ENCODE measurements at regions not wholly inside any gene's neighbourhood (a gene's known extent, or its start where the extent isn't known, plus 50 kb on each side); places are given as distances from the start of the nearest gene placed in this dataset.
A peak's percentile ranks its signal among the peaks of the same experiment; 100 is the strongest.

DNA sequence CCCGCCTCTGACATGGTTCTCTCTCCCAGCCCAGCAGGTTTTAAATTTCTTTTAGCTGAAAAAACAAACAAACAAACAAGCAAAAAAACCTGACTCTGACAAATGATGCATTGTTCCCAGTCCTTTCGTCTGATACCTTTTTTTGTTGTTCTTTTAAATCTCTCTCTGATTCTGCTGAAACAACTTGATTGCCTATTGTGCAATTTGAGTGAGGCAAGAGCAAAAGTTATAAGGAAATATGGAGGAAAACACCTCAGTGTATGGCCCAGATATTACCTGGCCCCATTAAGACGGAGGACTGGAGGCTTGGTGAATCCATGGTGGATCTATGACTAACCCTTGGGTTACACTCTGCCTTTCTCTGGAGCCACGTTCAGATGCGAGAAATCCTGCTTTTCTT lies 164.0 kb downstream of the MELK start:
- Histone ChIP-seq H3K4me1 (ENCODE audit: low read depth) (no peaks in the 10 kb centered on the region), H3K27ac (no peak overlapping the region)

DNA sequence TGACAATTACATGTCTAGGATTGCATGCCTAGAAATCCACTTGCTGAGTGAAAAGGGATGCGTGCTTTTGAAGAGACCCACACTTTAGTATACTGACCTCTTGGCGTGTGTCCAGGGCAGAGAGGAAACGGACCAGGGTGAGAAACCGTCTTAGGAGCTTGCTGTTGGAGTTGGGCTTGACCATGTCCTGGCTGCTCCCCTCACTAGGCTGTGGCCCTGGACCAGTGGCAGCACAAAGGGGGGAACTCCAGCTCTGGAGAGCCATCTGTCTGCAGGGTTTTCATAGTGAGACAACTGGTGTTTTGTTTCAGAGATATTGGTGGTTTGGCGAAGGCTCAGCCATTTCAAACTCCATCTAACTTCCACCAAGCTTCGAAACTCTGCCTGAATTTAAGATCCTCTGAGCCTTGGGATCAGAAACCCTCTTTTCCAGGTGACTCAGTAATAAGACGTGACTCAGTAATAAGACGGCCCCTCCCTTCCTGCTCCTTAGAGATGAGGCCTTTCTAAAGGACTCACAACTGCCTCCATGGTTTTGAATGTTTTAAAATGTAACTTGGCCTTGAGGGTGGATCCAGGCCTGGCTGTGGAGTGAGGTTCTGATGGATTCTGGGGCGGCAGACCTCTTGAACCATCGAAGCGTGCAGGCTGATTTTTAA lies 165.8 kb downstream of the MELK start:
- TF ChIP-seq, protein P1, sequence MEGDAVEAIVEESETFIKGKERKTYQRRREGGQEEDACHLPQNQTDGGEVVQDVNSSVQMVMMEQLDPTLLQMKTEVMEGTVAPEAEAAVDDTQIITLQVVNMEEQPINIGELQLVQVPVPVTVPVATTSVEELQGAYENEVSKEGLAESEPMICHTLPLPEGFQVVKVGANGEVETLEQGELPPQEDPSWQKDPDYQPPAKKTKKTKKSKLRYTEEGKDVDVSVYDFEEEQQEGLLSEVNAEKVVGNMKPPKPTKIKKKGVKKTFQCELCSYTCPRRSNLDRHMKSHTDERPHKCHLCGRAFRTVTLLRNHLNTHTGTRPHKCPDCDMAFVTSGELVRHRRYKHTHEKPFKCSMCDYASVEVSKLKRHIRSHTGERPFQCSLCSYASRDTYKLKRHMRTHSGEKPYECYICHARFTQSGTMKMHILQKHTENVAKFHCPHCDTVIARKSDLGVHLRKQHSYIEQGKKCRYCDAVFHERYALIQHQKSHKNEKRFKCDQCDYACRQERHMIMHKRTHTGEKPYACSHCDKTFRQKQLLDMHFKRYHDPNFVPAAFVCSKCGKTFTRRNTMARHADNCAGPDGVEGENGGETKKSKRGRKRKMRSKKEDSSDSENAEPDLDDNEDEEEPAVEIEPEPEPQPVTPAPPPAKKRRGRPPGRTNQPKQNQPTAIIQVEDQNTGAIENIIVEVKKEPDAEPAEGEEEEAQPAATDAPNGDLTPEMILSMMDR (IDR thresholded peaks at IDR 0.05; ENCODE audit: low read depth, low read length): no peak
- no peaks in the 10 kb centered on the region for H3K9me3 ChIP-seq (ENCODE audit: low read depth)
- peak in 1 of 2 donors; percentile 45 for DNase-seq (ENCODE audit: low read depth in 1 of 2, low spot score in 1 of 2)
- no peak overlapping the region for H3K27ac ChIP-seq
- H3K4me3 ChIP-seq: no peak overlapping the region
- no peaks in the 10 kb centered on the region for H3K36me3 ChIP-seq
- H3K4me1 ChIP-seq (ENCODE audit: low read depth): no peaks in the 10 kb centered on the region
- peaks cover 6% of the 10 kb centered on the region for H3K27me3 ChIP-seq

More for the DNA sequence above, 164.0 kb downstream of the MELK start:
- Histone ChIP-seq H3K9me3 (ENCODE audit: low read depth) (no peaks in the 10 kb centered on the region), H3K4me3 (no peak overlapping the region), H3K36me3 (no peaks in the 10 kb centered on the region), H3K27me3 (no peaks in the 10 kb centered on the region)
- TF ChIP-seq, protein P1 (IDR thresholded peaks at IDR 0.05; ENCODE audit: low read depth, low read length): no peak
- no peak for DNase-seq (ENCODE audit: low read depth in 1 of 2, low spot score in 1 of 2)

DNA sequence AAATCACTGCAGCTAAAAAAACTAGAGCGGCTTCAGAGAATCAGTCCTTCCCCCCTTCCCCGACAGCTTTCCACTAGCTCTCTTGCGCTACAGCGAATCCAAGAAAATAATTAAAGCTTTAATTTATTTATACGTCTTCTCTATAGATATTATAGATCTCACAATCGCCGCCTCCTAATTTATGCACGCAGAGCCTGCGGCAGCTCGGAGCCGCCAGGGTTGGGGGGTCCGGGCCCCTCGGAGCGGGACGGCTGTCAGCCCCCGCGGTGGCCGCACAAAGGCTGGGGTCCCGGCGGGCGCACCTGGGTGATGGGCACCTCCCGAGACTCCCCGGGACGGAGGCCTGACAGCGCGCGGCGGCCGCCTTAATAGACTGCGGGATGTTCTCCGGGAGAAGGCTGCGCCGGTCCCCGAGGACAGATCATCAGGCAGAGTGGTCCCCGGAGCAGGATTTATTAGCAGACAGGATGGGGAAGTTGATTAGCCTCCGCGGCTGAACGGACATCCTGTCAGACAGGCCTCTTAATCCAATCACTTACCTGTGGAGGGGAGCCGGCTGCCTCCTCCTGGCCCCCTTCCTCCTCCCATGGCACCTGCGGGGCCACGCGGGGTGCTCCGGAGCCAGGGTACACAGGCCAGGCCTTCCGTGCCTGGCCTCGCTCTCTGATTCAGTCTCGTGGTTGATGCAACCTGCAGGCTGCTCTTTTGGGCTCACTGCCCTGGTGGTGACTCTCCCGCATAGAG lies 166.8 kb downstream of the MELK start:
- DNase-seq (ENCODE audit: low read depth in 1 of 2, low spot score in 1 of 2): no peak
- no peak overlapping the region for H3K4me3 ChIP-seq
- TF ChIP-seq, protein P1 (IDR thresholded peaks at IDR 0.05; ENCODE audit: low read depth, low read length): no peak
- H3K27ac ChIP-seq: no peak overlapping the region
- H3K4me1 ChIP-seq (ENCODE audit: low read depth): no peaks in the 10 kb centered on the region
- H3K36me3 ChIP-seq: no peaks in the 10 kb centered on the region
- H3K27me3 ChIP-seq: peaks cover 8% of the 10 kb centered on the region
- H3K9me3 ChIP-seq (ENCODE audit: low read depth): no peaks in the 10 kb centered on the region

DNA sequence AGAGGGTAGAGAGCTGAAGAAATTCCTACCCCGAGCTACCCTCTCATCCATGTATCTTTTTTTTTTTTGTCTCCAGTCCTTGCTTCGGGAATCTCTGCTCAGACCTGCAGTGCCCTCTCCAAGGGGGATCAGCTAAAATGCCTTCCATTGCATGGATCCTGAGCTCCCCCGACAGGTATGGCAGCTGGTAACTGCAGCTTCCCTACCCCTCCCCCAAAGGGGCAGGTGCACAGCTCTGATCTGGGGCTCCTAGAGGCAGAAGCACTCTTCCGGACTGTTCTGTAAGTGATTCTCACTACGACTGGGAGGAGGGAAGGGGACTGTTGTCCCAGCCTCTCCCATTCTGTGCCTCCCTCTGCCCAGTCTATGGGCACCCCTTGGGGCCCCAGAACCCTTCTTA lies 169.6 kb downstream of the MELK start:
- no peak overlapping the region for H3K27ac ChIP-seq
- no peaks in the 10 kb centered on the region for H3K4me1 ChIP-seq (ENCODE audit: low read depth)
- H3K36me3 ChIP-seq: no peaks in the 10 kb centered on the region
- no peaks in the 10 kb centered on the region for H3K9me3 ChIP-seq (ENCODE audit: low read depth)
- no peak overlapping the region for H3K4me3 ChIP-seq
- TF ChIP-seq, protein P1 (IDR thresholded peaks at IDR 0.05; ENCODE audit: low read depth, low read length): no peak
- DNase-seq (ENCODE audit: low read depth in 1 of 2, low spot score in 1 of 2): no peak
- H3K27me3 ChIP-seq: peaks cover 8% of the 10 kb centered on the region

DNA sequence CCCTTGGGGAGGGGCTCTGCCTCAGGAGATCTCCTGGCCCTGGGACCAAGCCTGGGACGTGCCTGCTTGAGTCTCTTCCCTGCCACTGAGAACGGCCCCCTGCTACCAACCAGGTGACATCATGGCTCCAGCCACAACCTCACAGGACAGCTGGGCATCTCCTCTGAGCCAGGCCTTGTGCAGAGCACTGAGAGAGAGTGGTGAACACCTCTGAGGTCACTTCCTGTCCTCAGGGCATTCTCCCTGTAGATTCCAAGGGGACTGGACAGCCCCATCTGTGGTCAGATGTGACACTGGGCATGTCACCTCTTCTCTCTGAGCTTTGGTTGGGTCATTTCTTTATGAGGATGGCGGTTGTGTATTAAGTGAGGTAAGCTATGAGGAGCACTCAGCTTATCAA lies 172.0 kb downstream of the MELK start:
- Histone ChIP-seq H3K4me3 (no peak overlapping the region), H3K27me3 (peaks cover 8% of the 10 kb centered on the region), H3K36me3 (no peaks in the 10 kb centered on the region), H3K27ac (no peak overlapping the region), H3K9me3 (ENCODE audit: low read depth) (no peaks in the 10 kb centered on the region), H3K4me1 (ENCODE audit: low read depth) (no peaks in the 10 kb centered on the region)
- no peak for DNase-seq (ENCODE audit: low read depth in 1 of 2, low spot score in 1 of 2)
- TF ChIP-seq, protein P1 (IDR thresholded peaks at IDR 0.05; ENCODE audit: low read depth, low read length): no peak

Data from cardiac muscle cell (in vitro differentiated cells and primary cell).